H1 (cell line): ENCODE measurements at regions not wholly inside any gene's neighbourhood (a gene's known extent, or its start where the extent isn't known, plus 50 kb on each side); places are given as distances from the start of the nearest gene placed in this dataset.

Experiments
- EZH2 ChIP-seq: fragments of 200-600 bp; sonication (generic); IDR thresholded peaks from 2 replicates; pipeline ENCODE4 v1.7.1; 2012; ENCODE audit warnings: low read depth, mild to moderate bottlenecking, moderate library complexity, low read length, inconsistent platforms; ENCODE audit not compliant: severe bottlenecking
- JUN ChIP-seq: IDR thresholded peaks from 2 replicates; pipeline ENCODE4 v1.6.1; 2011; ENCODE audit warnings: low read depth, mild to moderate bottlenecking, improper control_type of control experiment, low read length
- KDM5A ChIP-seq: fragments of 200-600 bp; IDR thresholded peaks from 2 replicates; pipeline ENCODE4 v1.7.1; 2012; ENCODE audit warnings: mild to moderate bottlenecking, low read length, inconsistent platforms, mixed read lengths
- POLR2A ChIP-seq, 2 experiments: IDR thresholded peaks; 1 replicate in 1 of 2; 2 replicates in 1 of 2; pipeline ENCODE4 v1.6.1; 2011; ENCODE audit warnings: low read depth in 2 of 2, low read length in 2 of 2, mild to moderate bottlenecking in 2 of 2; ENCODE audit errors: control extremely low read depth in 1 of 2
- RBBP5 ChIP-seq: IDR thresholded peaks from 2 replicates; pipeline ENCODE4 v1.7.1; 2012; ENCODE audit warnings: low read depth, mild to moderate bottlenecking, inconsistent platforms, low read length, moderate library complexity, borderline replicate concordance
- RNF2 ChIP-seq: fragments of 200-900, 300-1000 bp; sonication (generic); IDR thresholded peaks from 2 replicates; pipeline ENCODE4 v1.7.1; 2016; ENCODE audit warnings: borderline replicate concordance, low read depth, mild to moderate bottlenecking, antibody characterized with exemption, low read length; ENCODE audit not compliant: poor library complexity, severe bottlenecking; ENCODE audit errors: missing control alignments
- SIN3A ChIP-seq, 2 experiments: IDR thresholded peaks in 1 of 2; conservative IDR thresholded peaks in 1 of 2; 2 replicates each; pipeline ENCODE4 v1.6.1; 2011 to 2012; ENCODE audit warnings: low read length in 2 of 2, improper control_type of control experiment in 1 of 2, low read depth in 1 of 2, mild to moderate bottlenecking in 1 of 2
- SP1 ChIP-seq: IDR thresholded peaks from 2 replicates; pipeline ENCODE4 v1.6.1; 2011; ENCODE audit warnings: low read depth, low read length
- SRF ChIP-seq: IDR thresholded peaks from 2 replicates; pipeline ENCODE4 v1.6.1; 2011; ENCODE audit warnings: mild to moderate bottlenecking, low read depth, low read length, moderate library complexity
- TF ChIP-seq, protein P1 (sequence below), 3 experiments: IDR thresholded peaks; 1 replicate in 2 of 3; 2 replicates in 1 of 3; pipeline versions ENCODE4 v1.5.1 to v1.6.1; 2011; ENCODE audit warnings: low read length in 3 of 3, mild to moderate bottlenecking in 3 of 3, inconsistent platforms in 2 of 3, low read depth in 1 of 3, moderate library complexity in 1 of 3; ENCODE audit not compliant: insufficient read depth in 1 of 3; ENCODE audit errors: control extremely low read depth in 1 of 3
- TF ChIP-seq, protein P2 (sequence below): IDR thresholded peaks from 2 replicates; pipeline ENCODE4 v1.6.1; 2012; ENCODE audit warnings: inconsistent platforms

DNA sequence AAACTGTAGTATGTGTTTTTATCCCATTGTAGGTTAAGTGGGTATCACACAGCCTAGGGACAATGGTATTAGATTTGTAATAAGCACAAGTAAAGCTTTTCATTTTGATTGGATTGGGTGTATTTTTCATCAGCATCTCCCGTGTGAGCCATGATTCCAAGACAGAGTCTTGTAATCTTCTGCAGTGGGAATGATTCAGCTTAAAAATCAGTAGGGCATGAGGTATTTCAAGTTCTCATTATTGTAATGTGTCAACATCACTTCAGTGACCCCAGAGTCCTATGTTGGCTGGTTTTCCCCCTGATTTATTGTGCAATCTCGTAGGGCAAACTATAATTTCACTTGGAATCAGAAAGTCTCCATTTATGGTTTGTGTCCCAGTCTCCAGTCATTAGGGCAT, 833.2 kb upstream of the RBFOX1 start:
- TF ChIP-seq SIN3A (conservative IDR thresholded peaks at IDR 0.05 in 1 of 2, IDR thresholded peaks at IDR 0.05 in 1 of 2; ENCODE audit: low read depth in 1 of 2, low read length in 2 of 2) (no peak), JUN (no peak), SRF (no peak), SP1 (no peak), RNF2 (no peak), EZH2 (no peak), KDM5A (no peak), RBBP5 (no peak), POLR2A (IDR thresholded peaks at IDR 0.05; ENCODE audit: control extremely low read depth in 1 of 2, low read depth in 2 of 2, low read length in 2 of 2) (no peak)
- TF ChIP-seq, protein P1, sequence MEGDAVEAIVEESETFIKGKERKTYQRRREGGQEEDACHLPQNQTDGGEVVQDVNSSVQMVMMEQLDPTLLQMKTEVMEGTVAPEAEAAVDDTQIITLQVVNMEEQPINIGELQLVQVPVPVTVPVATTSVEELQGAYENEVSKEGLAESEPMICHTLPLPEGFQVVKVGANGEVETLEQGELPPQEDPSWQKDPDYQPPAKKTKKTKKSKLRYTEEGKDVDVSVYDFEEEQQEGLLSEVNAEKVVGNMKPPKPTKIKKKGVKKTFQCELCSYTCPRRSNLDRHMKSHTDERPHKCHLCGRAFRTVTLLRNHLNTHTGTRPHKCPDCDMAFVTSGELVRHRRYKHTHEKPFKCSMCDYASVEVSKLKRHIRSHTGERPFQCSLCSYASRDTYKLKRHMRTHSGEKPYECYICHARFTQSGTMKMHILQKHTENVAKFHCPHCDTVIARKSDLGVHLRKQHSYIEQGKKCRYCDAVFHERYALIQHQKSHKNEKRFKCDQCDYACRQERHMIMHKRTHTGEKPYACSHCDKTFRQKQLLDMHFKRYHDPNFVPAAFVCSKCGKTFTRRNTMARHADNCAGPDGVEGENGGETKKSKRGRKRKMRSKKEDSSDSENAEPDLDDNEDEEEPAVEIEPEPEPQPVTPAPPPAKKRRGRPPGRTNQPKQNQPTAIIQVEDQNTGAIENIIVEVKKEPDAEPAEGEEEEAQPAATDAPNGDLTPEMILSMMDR (IDR thresholded peaks at IDR 0.05; ENCODE audit: control extremely low read depth in 1 of 3, insufficient read depth in 1 of 3, low read depth in 1 of 3, low read length in 3 of 3): no peak
- TF ChIP-seq, protein P2, sequence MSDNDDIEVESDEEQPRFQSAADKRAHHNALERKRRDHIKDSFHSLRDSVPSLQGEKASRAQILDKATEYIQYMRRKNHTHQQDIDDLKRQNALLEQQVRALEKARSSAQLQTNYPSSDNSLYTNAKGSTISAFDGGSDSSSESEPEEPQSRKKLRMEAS: no peak
